ENCODE measurements at regions not wholly inside any gene's neighbourhood (a gene's known extent, or its start where the extent isn't known, plus 50 kb on each side); places are given as distances from the start of the nearest gene placed in this dataset.

DNA sequence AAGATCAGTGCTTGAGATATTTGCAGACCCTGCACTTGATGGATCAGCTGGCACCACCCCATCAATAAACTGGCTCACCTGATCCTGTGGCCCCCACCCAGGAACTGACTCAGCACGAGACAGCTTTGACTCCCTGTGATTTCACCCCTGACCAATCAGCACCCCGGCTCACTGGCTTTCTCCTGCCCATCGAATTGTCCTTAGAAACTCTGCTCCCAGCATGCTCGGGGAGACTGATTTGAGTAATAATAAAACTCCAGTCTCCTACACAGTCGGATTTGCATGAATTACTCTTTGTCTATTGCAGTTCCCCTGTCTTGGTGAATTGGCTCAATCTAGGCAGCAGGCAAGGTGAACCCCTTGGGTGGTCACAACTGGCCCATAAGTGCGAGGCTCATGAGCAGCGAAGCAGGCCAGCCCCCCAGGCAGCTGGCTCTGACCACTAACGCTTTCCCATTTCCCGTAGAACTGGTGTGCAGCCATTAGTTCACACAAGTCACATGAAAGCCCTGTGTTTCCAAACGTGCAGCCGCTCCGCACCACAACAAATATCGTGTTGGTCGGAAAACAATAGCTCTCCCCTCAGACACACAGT is 79.6 kb downstream of the RSPH3 start:
- in situ Hi-C loops (cut with MboI): no loop called here
- H3K9me3 ChIP-seq (replicated peaks; ENCODE audit: control insufficient read depth, insufficient read depth, low read length): no peaks in the 10 kb centered on the region
- CTCF ChIA-PET: interaction anchor here (1.5 kb wide), 1 partner anchor 52 kb away, joined by 3 read pairs; no protein-coding TSS in a partner anchor
- no peaks in the 10 kb centered on the region for H3K79me2 ChIP-seq (ENCODE audit: control insufficient read depth, insufficient read depth, low read length)
- WGBS (ENCODE audit: insufficient coverage, insufficient replicate concordance, low lambda C conversion rate, missing lambda C conversion rate): 64% methylated on average over 14 of the region's 14 CpGs
- no TSS peak for BruUV-seq (replicated peaks)
- intact Hi-C loops (cut with micrococcal nuclease; ENCODE audit: unreplicated experiment): no loop called here
- POLR2A ChIA-PET: no interaction called here
- H4K20me1 ChIP-seq (ENCODE audit: control insufficient read depth, insufficient read depth): no peaks in the 10 kb centered on the region
- RAD21 ChIA-PET (ENCODE audit: unreplicated experiment): no interaction called here
- no peak overlapping the region for H2AFZ ChIP-seq (ENCODE audit: control insufficient read depth, low read depth, low read length)
- no peak overlapping the region for H3K27ac ChIP-seq (ENCODE audit: control insufficient read depth, insufficient read depth)
- SMC1A ChIA-PET (ENCODE audit: uncharacterized antibody, unreplicated experiment): interaction anchor here (1.4 kb wide), 1 partner anchor 10 kb away, joined by 6 read pairs; no protein-coding TSS in a partner anchor
- H3K27me3 ChIP-seq (replicated peaks in 1 of 2; ENCODE audit: control insufficient read depth in 2 of 2, insufficient read depth in 2 of 2, low read length in 1 of 2): no peaks in the 10 kb centered on the region
- H3K9ac ChIP-seq (ENCODE audit: control insufficient read depth, insufficient read depth, low read length): no peak overlapping the region
- no peak overlapping the region for H3K4me3 ChIP-seq
- DNase-seq (ENCODE audit: low read depth, low spot score): no peak
- no peaks in the 10 kb centered on the region for H3K4me1 ChIP-seq (ENCODE audit: control insufficient read depth, insufficient read depth, low read length)
- TF ChIP-seq, protein P1, sequence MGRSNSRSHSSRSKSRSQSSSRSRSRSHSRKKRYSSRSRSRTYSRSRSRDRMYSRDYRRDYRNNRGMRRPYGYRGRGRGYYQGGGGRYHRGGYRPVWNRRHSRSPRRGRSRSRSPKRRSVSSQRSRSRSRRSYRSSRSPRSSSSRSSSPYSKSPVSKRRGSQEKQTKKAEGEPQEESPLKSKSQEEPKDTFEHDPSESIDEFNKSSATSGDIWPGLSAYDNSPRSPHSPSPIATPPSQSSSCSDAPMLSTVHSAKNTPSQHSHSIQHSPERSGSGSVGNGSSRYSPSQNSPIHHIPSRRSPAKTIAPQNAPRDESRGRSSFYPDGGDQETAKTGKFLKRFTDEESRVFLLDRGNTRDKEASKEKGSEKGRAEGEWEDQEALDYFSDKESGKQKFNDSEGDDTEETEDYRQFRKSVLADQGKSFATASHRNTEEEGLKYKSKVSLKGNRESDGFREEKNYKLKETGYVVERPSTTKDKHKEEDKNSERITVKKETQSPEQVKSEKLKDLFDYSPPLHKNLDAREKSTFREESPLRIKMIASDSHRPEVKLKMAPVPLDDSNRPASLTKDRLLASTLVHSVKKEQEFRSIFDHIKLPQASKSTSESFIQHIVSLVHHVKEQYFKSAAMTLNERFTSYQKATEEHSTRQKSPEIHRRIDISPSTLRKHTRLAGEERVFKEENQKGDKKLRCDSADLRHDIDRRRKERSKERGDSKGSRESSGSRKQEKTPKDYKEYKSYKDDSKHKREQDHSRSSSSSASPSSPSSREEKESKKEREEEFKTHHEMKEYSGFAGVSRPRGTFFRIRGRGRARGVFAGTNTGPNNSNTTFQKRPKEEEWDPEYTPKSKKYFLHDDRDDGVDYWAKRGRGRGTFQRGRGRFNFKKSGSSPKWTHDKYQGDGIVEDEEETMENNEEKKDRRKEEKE (IDR thresholded peaks at IDR 0.05): no peak
- TF ChIP-seq ZNF207 (IDR thresholded peaks at IDR 0.05; ENCODE audit: borderline replicate concordance) (no peak), RAD51 (IDR thresholded peaks at IDR 0.05) (no peak), RB1 (IDR thresholded peaks at IDR 0.05; ENCODE audit: borderline replicate concordance) (no peak), STAT3 (IDR thresholded peaks at IDR 0.05; ENCODE audit: low read depth, low read length) (no peak), YBX1 (IDR thresholded peaks at IDR 0.05) (no peak), LARP7 (IDR thresholded peaks at IDR 0.05) (no peak), YY1 (IDR thresholded peaks at IDR 0.05; ENCODE audit: low read depth, low read length) (no peak), RCOR1 (conservative IDR thresholded peaks at IDR 0.05; ENCODE audit: low read depth, low read length) (no peak), SMARCA5 (IDR thresholded peaks at IDR 0.05) (no peak), FOXK2 (IDR thresholded peaks at IDR 0.05) (no peak), EP300 (IDR thresholded peaks at IDR 0.05; ENCODE audit: borderline replicate concordance in 1 of 2, control insufficient read depth in 1 of 2, low read depth in 2 of 2, low read length in 2 of 2) (no peak), NR2F1 (conservative IDR thresholded peaks at IDR 0.05) (no peak), MYC (IDR thresholded peaks at IDR 0.05; ENCODE audit: insufficient read depth, insufficient read length, insufficient replicate concordance, low read length, severe bottlenecking) (no peak)
- TF ChIP-seq, protein P2, sequence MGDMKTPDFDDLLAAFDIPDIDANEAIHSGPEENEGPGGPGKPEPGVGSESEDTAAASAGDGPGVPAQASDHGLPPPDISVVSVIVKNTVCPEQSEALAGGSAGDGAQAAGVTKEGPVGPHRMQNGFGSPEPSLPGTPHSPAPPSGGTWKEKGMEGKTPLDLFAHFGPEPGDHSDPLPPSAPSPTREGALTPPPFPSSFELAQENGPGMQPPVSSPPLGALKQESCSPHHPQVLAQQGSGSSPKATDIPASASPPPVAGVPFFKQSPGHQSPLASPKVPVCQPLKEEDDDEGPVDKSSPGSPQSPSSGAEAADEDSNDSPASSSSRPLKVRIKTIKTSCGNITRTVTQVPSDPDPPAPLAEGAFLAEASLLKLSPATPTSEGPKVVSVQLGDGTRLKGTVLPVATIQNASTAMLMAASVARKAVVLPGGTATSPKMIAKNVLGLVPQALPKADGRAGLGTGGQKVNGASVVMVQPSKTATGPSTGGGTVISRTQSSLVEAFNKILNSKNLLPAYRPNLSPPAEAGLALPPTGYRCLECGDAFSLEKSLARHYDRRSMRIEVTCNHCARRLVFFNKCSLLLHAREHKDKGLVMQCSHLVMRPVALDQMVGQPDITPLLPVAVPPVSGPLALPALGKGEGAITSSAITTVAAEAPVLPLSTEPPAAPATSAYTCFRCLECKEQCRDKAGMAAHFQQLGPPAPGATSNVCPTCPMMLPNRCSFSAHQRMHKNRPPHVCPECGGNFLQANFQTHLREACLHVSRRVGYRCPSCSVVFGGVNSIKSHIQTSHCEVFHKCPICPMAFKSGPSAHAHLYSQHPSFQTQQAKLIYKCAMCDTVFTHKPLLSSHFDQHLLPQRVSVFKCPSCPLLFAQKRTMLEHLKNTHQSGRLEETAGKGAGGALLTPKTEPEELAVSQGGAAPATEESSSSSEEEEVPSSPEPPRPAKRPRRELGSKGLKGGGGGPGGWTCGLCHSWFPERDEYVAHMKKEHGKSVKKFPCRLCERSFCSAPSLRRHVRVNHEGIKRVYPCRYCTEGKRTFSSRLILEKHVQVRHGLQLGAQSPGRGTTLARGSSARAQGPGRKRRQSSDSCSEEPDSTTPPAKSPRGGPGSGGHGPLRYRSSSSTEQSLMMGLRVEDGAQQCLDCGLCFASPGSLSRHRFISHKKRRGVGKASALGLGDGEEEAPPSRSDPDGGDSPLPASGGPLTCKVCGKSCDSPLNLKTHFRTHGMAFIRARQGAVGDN (IDR thresholded peaks at IDR 0.05): no peak
- no peak overlapping the region for H3K4me2 ChIP-seq (ENCODE audit: control insufficient read depth, insufficient read depth)
- FAIRE-seq: no peak
- no peak; the same call in 1 of the 3 replicates for ATAC-seq
- H3K36me3 ChIP-seq (ENCODE audit: control insufficient read depth in 2 of 2, insufficient read depth in 2 of 2, low read length in 1 of 2): no peaks in the 10 kb centered on the region
